ENCODE measurements at regions not wholly inside any gene's neighbourhood (a gene's known extent, or its start where the extent isn't known, plus 50 kb on each side); places are given as distances from the start of the nearest gene placed in this dataset.

DNA sequence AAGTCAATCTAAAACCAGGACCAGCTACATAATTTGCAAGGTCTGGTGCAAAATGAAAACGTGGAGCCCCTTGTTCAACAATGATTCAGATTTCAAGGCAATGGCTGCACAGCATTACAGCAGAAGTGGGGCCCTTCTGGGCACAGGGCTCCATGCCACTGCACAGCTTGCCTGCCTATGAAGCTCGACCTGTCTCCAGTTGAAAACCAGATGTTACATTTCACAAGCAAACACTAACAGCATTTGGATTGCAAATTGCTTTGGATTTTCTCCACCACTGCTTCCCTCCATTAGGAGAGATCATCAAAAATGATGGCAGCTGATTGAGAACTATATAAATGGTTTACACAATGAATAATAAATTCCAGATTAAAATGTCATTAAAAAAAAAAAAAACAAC is 551.4 kb upstream of the ZFHX3 start:
- no peak for FAIRE-seq
- H2AFZ ChIP-seq (ENCODE audit: control insufficient read depth, low read depth, low read length), result no peak overlapping the region
- H3K27ac ChIP-seq (ENCODE audit: control insufficient read depth, insufficient read depth), result no peak overlapping the region
- in situ Hi-C loops (cut with MboI), result no loop called here
- intact Hi-C loops (cut with micrococcal nuclease; ENCODE audit: unreplicated experiment), result no loop called here
- no peaks in the 10 kb centered on the region for H3K36me3 ChIP-seq (ENCODE audit: control insufficient read depth in 2 of 2, insufficient read depth in 2 of 2, low read length in 1 of 2)
- ChIA-PET CTCF (no interaction called here), RAD21 (ENCODE audit: unreplicated experiment) (no interaction called here), SMC1A (ENCODE audit: uncharacterized antibody, unreplicated experiment) (no interaction called here), POLR2A (interaction anchor here (0.5 kb wide), 1 partner anchor 76 kb away, joined by 3 read pairs; no protein-coding TSS in a partner anchor)
- no peaks in the 10 kb centered on the region; the same call in 1 of the 2 replicates for H3K4me1 ChIP-seq (ENCODE audit: control insufficient read depth, insufficient read depth, low read length)
- H4K20me1 ChIP-seq (ENCODE audit: control insufficient read depth, insufficient read depth), result no peaks in the 10 kb centered on the region
- no peaks in the 10 kb centered on the region; the same call in 2 of the 3 replicates for H3K9me3 ChIP-seq (replicated peaks; ENCODE audit: control insufficient read depth, insufficient read depth, low read length)
- no peak for TF ChIP-seq GATAD2B (conservative IDR thresholded peaks at IDR 0.05; ENCODE audit: low read depth)
- no peaks in the 10 kb centered on the region for H3K79me2 ChIP-seq (ENCODE audit: control insufficient read depth, insufficient read depth, low read length)
- no TSS peak for BruUV-seq (replicated peaks)
- no peak overlapping the region for H3K9ac ChIP-seq (ENCODE audit: control insufficient read depth, insufficient read depth, low read length)
- no peak for ATAC-seq
- no peak overlapping the region for H3K4me3 ChIP-seq
- no peak for DNase-seq (ENCODE audit: low read depth, low spot score)
- no peak overlapping the region for H3K4me2 ChIP-seq (ENCODE audit: control insufficient read depth, insufficient read depth)
- 0% methylated on average over 2 of the region's 2 CpGs for WGBS (ENCODE audit: insufficient coverage, insufficient replicate concordance, low lambda C conversion rate, missing lambda C conversion rate)
- H3K27me3 ChIP-seq (replicated peaks in 1 of 2; ENCODE audit: control insufficient read depth in 2 of 2, insufficient read depth in 2 of 2, low read length in 1 of 2), result no peaks in the 10 kb centered on the region

DNA sequence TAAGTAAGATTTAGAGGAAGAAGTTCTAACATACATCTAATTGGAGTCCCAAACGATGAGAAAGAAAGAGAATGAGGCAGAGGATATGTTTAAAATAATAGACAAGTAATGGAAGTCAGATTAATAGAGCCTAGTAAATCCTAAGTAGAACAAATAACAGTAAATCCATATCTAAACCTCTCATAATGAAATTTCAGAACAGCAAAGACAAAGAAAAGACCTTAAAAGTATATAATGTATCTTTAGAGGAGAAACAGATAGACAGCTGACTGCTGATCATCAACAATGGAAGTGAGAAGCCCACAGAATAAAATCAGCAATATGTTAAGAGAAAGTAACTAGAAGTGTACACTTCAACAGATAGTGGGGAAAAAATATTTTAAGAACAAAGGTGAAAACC is 536.2 kb upstream of the ZFHX3 start:
- Histone ChIP-seq H2AFZ (ENCODE audit: control insufficient read depth, low read depth, low read length) (no peak overlapping the region), H4K20me1 (ENCODE audit: control insufficient read depth, insufficient read depth) (no peaks in the 10 kb centered on the region), H3K4me3 (no peak overlapping the region), H3K9ac (ENCODE audit: control insufficient read depth, insufficient read depth, low read length) (no peak overlapping the region), H3K27ac (ENCODE audit: control insufficient read depth, insufficient read depth) (no peak overlapping the region), H3K4me2 (ENCODE audit: control insufficient read depth, insufficient read depth) (no peak overlapping the region), H3K4me1 (ENCODE audit: control insufficient read depth, insufficient read depth, low read length) (no peaks in the 10 kb centered on the region), H3K9me3 (replicated peaks; ENCODE audit: control insufficient read depth, insufficient read depth, low read length) (no peaks in the 10 kb centered on the region), H3K36me3 (ENCODE audit: control insufficient read depth in 2 of 2, insufficient read depth in 2 of 2, low read length in 1 of 2) (no peaks in the 10 kb centered on the region), H3K27me3 (replicated peaks in 1 of 2; ENCODE audit: control insufficient read depth in 2 of 2, insufficient read depth in 2 of 2, low read length in 1 of 2) (no peaks in the 10 kb centered on the region), H3K79me2 (ENCODE audit: control insufficient read depth, insufficient read depth, low read length) (no peaks in the 10 kb centered on the region)
- in situ Hi-C loops (cut with MboI) (no loop called here), intact Hi-C loops (cut with micrococcal nuclease; ENCODE audit: unreplicated experiment) (no loop called here)
- ATAC-seq (no peak), DNase-seq (ENCODE audit: low read depth, low spot score) (no peak), FAIRE-seq (no peak)
- 0% methylated on average over 1 of the region's 1 CpG for WGBS (ENCODE audit: insufficient coverage, insufficient replicate concordance, low lambda C conversion rate, missing lambda C conversion rate)
- BruUV-seq (replicated peaks), result no TSS peak
- ChIA-PET CTCF (interaction anchor here (1.1 kb wide), 1 partner anchor 18 kb away, joined by 7 read pairs; no protein-coding TSS in a partner anchor), SMC1A (ENCODE audit: uncharacterized antibody, unreplicated experiment) (no interaction called here), POLR2A (no interaction called here), RAD21 (ENCODE audit: unreplicated experiment) (no interaction called here)
- TF ChIP-seq PBX3 (IDR thresholded peaks at IDR 0.05; ENCODE audit: insufficient replicate concordance, low read depth, low read length), result no peak
- no peak for TF ChIP-seq SREBF1 (IDR thresholded peaks at IDR 0.05; ENCODE audit: low read length)
- TF ChIP-seq, protein P1, sequence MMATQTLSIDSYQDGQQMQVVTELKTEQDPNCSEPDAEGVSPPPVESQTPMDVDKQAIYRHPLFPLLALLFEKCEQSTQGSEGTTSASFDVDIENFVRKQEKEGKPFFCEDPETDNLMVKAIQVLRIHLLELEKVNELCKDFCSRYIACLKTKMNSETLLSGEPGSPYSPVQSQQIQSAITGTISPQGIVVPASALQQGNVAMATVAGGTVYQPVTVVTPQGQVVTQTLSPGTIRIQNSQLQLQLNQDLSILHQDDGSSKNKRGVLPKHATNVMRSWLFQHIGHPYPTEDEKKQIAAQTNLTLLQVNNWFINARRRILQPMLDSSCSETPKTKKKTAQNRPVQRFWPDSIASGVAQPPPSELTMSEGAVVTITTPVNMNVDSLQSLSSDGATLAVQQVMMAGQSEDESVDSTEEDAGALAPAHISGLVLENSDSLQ (IDR thresholded peaks at IDR 0.05), result no peak
- TF ChIP-seq NBN (IDR thresholded peaks at IDR 0.05), result no peak
- no peak for TF ChIP-seq SUZ12 (IDR thresholded peaks at IDR 0.05; ENCODE audit: unreplicated experiment)
- no peak for TF ChIP-seq ZNF622 (IDR thresholded peaks at IDR 0.05)
- TF ChIP-seq FOXM1 (IDR thresholded peaks at IDR 0.05; ENCODE audit: low read depth, low read length), result no peak
- TF ChIP-seq E4F1 (IDR thresholded peaks at IDR 0.05; ENCODE audit: borderline replicate concordance, partially characterized antibody), result no peak
- TF ChIP-seq NRF1 (conservative IDR thresholded peaks at IDR 0.05; ENCODE audit: low read depth, low read length), result no peak
- TF ChIP-seq, protein P2, sequence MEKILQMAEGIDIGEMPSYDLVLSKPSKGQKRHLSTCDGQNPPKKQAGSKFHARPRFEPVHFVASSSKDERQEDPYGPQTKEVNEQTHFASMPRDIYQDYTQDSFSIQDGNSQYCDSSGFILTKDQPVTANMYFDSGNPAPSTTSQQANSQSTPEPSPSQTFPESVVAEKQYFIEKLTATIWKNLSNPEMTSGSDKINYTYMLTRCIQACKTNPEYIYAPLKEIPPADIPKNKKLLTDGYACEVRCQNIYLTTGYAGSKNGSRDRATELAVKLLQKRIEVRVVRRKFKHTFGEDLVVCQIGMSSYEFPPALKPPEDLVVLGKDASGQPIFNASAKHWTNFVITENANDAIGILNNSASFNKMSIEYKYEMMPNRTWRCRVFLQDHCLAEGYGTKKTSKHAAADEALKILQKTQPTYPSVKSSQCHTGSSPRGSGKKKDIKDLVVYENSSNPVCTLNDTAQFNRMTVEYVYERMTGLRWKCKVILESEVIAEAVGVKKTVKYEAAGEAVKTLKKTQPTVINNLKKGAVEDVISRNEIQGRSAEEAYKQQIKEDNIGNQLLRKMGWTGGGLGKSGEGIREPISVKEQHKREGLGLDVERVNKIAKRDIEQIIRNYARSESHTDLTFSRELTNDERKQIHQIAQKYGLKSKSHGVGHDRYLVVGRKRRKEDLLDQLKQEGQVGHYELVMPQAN (conservative IDR thresholded peaks at IDR 0.05), result no peak
- TF ChIP-seq PAX5 (IDR thresholded peaks at IDR 0.05; ENCODE audit: borderline replicate concordance, low read depth, low read length), result no peak
